ENCODE measurements at regions not wholly inside any gene's neighbourhood (a gene's known extent, or its start where the extent isn't known, plus 50 kb on each side); places are given as distances from the start of the nearest gene placed in this dataset.

DNA sequence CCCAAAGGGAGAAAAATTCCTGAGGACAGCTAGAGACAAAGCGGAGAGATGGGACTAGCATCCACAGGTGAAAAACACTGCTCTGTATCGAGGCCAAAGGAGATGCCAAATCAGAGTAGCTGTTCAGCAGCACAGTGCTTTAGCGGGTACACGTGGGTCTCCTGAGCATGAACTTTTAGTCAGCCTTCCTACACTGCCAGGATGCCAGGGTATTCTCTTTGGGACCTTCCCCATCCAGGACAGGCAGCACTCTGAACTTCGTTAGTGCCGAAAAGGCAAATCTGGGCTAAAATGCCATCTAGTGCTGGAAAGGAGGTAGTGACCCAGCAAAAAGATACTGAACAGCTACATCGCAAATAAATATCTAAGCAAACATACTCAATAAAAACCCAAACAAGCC lies 64.9 kb downstream of the C6orf58 start:
- peak; percentile 69 for DNase-seq (ENCODE audit: low spot score)
